ENCODE measurements at regions not wholly inside any gene's neighbourhood (a gene's known extent, or its start where the extent isn't known, plus 50 kb on each side); places are given as distances from the start of the nearest gene placed in this dataset.

DNA sequence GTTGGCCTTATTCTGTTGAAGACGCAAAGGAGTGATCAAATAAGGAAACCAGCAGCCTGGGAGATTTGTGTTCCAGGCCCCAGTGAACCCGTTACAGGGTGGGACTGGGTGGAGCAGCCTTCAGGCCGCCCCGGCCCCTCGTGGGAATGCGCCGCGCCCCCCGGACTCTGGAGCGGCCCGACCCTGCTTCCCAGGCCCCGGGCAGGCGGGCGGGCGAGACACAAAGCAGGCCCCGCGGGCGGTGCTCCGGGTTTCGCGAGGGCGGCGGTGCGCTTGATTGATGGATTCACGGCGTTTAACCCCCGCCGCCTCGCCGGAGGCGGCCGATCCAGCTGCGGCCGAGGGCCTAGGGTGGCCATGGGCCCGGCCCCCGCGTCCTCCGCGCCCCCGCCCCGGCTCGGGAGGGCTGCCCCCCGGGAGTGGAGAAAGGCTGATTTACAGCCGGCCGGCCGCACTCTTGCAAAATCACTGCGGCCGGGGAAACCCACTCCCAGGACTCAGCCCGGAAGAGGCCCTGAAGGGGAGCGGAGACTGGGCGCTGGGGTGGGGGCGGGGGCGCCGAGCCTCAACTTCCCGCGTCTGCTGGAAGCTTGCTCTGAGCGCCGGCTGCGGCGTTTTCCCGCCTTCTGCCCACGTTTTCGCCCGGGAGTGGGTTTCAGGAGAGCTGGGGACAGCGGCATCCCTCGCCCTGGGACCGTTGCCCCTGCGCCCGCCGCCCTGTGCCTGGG, 299.6 kb upstream of the NFE2L3 start:
- peaks cover 31% of the 10 kb centered on the region for H3K4me1 Mint-ChIP-seq (ENCODE audit: low read depth)
- H3K27ac Mint-ChIP-seq, result no peak overlapping the region
- peak overlapping the region; percentile 68 for H3K4me3 Mint-ChIP-seq (ENCODE audit: low read depth)
- no peaks in the 10 kb centered on the region for H3K9me3 Mint-ChIP-seq (ENCODE audit: low read depth)
- H3K27me3 Mint-ChIP-seq, result peaks cover 28% of the 10 kb centered on the region
- peak; percentile 37 for DNase-seq (ENCODE audit: low spot score, unreplicated experiment)
- TF ChIP-seq CTCF (IDR thresholded peaks at IDR 0.05; ENCODE audit: unreplicated experiment), result no peak
- no peaks in the 10 kb centered on the region for H3K36me3 Mint-ChIP-seq (ENCODE audit: insufficient read depth)

DNA sequence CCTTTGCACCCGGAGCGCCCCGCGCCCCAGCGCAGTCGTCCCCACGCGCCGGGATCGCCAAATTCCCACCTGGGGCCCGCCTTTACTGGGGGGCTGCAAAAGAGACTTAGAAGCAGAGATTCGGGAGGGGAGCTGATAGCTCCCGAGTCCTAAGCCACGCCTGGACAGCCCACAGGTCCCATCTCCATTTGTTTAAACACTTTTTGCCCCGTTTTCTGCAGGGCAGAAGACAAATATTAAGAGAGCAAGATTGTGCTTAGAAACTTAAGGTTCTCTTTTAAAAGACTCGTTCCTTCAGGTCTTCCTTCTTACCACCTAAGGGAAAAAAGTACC, 299.1 kb upstream of the NFE2L3 start:
- Mint-ChIP-seq H3K36me3 (ENCODE audit: insufficient read depth) (no peaks in the 10 kb centered on the region), H3K27ac (no peak overlapping the region), H3K9me3 (ENCODE audit: low read depth) (no peaks in the 10 kb centered on the region), H3K27me3 (peaks cover 28% of the 10 kb centered on the region), H3K4me3 (ENCODE audit: low read depth) (peak overlapping the region; percentile 12), H3K4me1 (ENCODE audit: low read depth) (peaks cover 27% of the 10 kb centered on the region)
- DNase-seq (ENCODE audit: low spot score, unreplicated experiment), result no peak
- TF ChIP-seq CTCF (IDR thresholded peaks at IDR 0.05; ENCODE audit: unreplicated experiment), result no peak

- H3K4me1 Mint-ChIP-seq (ENCODE audit: low read depth), result peaks cover 26% of the 10 kb centered on the region
These were observed 298.7 kb upstream of the NFE2L3 start for GRCh38 chr7:25853314-25853713.

DNA sequence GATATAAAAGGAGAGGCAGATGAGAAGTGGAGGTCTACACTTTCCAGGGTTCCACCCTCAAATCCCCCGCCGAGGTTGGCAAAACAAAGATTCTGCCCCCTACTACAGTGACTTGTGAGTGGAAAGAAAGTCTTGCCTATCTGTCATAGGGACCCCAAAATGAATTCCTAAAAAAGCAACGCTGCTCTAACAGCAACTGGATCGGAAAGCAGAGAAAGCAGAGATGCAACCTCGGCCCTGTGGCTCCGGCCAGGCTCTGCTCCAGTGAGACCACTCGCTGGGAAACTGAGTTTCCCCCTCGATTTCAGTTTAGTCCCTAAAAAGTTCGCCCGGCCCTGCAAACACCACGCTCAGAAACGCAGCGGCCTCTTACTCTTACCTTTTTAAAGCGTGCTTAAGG, 297.9 kb upstream of the NFE2L3 start:
- Mint-ChIP-seq H3K27ac (no peak overlapping the region), H3K27me3 (peaks cover 28% of the 10 kb centered on the region), H3K4me1 (ENCODE audit: low read depth) (peaks cover 27% of the 10 kb centered on the region), H3K36me3 (ENCODE audit: insufficient read depth) (no peaks in the 10 kb centered on the region), H3K4me3 (ENCODE audit: low read depth) (peak overlapping the region; percentile 20), H3K9me3 (ENCODE audit: low read depth) (no peaks in the 10 kb centered on the region)
- DNase-seq (ENCODE audit: low spot score, unreplicated experiment), result no peak
- TF ChIP-seq CTCF (IDR thresholded peaks at IDR 0.05; ENCODE audit: unreplicated experiment), result no peak

More at GRCh38 chr7:25853314-25853713, 298.7 kb upstream of the NFE2L3 start:
- no peaks in the 10 kb centered on the region for H3K9me3 Mint-ChIP-seq (ENCODE audit: low read depth)
- DNase-seq (ENCODE audit: low spot score, unreplicated experiment), result no peak
- H3K4me3 Mint-ChIP-seq (ENCODE audit: low read depth), result peak overlapping the region; percentile 12
- TF ChIP-seq CTCF (IDR thresholded peaks at IDR 0.05; ENCODE audit: unreplicated experiment), result no peak
- H3K36me3 Mint-ChIP-seq (ENCODE audit: insufficient read depth), result no peaks in the 10 kb centered on the region
- H3K27me3 Mint-ChIP-seq, result peaks cover 28% of the 10 kb centered on the region
- H3K27ac Mint-ChIP-seq, result no peak overlapping the region

- no peaks in the 10 kb centered on the region for H3K36me3 Mint-ChIP-seq (ENCODE audit: insufficient read depth)
- H3K9me3 Mint-ChIP-seq (ENCODE audit: low read depth), result no peaks in the 10 kb centered on the region
- H3K4me3 Mint-ChIP-seq (ENCODE audit: low read depth), result peak overlapping the region; percentile 52
- peak; percentile 76 for TF ChIP-seq CTCF (IDR thresholded peaks at IDR 0.05; ENCODE audit: unreplicated experiment)
- H3K4me1 Mint-ChIP-seq (ENCODE audit: low read depth), result peaks cover 20% of the 10 kb centered on the region
- peaks cover 28% of the 10 kb centered on the region for H3K27me3 Mint-ChIP-seq
- peak; percentile 48 for DNase-seq (ENCODE audit: low spot score, unreplicated experiment)
- peak overlapping the region; percentile 90 for H3K27ac Mint-ChIP-seq
These were observed 297.1 kb upstream of the NFE2L3 start for GRCh38 chr7:25854608-25855497.

All from progenitor cell of endocrine pancreas (in vitro differentiated cells).